Uterus (tissue), 2 donors: ENCODE measurements at regions not wholly inside any gene's neighbourhood (a gene's known extent, or its start where the extent isn't known, plus 50 kb on each side); places are given as distances from the start of the nearest gene placed in this dataset.

Experiments
- CTCF ChIP-seq, 4 experiments: fragments of 200-600 bp in 2 of 4; fragments of 450-650 bp in 2 of 4; sonication (generic) in 2 of 4; IDR thresholded peaks; one replicate each; pipeline ENCODE4 v1.5.1; 2016 to 2019; ENCODE audit warnings: antibody characterized with exemption in 4 of 4, mild to moderate bottlenecking in 2 of 4, moderate library complexity in 1 of 4
- POLR2A ChIP-seq, 2 donors: fragments of 450-650 bp; IDR thresholded peaks; one replicate each; pipeline ENCODE4 v1.6.1; 2016; ENCODE audit warnings: antibody characterized with exemption in 2 of 2, mild to moderate bottlenecking in 1 of 2, moderate library complexity in 1 of 2

GRCh38 chr2:81551040-81551634 lies 1246.6 kb upstream of the LRRTM1 start:
- TF ChIP-seq CTCF (IDR thresholded peaks at IDR 0.05) (no peak), POLR2A (IDR thresholded peaks at IDR 0.05) (no peak)
